Kidney tubule cell (primary cell): ENCODE measurements at regions not wholly inside any gene's neighbourhood (a gene's known extent, or its start where the extent isn't known, plus 50 kb on each side); places are given as distances from the start of the nearest gene placed in this dataset.
"Not testable (repeated sequence)": the region's sequence is repeated elsewhere in the genome, so short reads cannot be mapped to it uniquely, and the experiment has no call there.

Source experiments
- DNase-seq: peaks from one replicate; pipeline ENCODE4 v3.0.0-alpha.2; 2018; ENCODE audit warnings: low spot score

DNA sequence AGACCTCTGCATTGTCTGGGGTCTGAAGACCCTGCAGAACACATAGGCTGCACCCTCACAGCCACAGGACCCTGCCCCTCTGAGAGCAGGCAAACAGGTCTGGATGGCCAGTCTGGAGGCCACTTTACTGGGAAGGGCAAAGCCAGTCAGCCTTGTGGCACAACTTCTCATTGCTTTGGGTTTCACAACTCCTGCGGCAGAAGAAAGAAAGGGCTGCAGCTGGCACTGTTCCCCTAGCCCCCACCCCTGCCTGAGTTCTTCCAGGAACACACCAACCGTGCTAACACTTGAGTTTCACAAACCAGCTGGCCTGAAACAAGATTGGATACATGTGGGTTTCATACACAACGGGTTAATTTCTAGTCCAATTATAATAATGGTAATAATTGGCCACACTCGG, 276.5 kb upstream of the MGAT5 start:
- no peak for DNase-seq

DNA sequence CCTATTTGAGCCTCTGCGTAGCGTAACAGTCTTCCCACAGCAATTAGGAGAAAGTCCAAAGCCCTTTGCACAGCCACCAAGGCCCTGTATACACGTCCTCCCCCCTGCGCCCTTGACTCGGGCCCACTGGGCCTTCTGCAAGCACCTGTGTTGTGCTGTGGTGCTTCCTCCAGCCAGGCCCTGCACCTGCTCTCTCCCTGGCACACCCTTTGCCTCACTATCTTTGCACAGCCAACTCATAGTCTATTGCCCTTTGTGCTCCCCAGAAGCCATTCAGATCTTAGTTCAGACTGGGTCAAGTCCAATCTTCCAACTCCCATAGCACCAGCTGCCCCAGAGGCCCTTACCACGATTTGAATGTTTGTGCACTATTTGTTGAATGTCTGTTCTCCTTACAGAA, 271.6 kb upstream of the MGAT5 start:
- DNase-seq, result no peak

DNA sequence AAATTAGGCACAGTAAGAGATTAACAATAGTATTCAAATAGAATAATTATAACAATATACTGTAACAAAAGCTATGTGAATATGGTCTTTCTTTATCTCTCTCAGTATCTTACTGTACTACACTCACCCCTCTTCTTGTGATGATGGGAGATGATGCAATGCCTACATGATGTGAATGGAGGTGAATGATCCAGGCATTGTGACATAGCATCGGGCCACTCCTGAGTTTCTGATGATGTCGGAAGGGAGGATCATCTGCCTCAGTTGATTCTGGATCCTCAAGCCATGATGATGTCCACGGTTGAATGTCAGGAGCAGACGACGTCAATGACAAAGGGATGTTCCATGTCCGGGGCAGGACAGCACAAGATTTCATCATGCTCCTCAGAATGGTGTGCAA, 268.3 kb upstream of the MGAT5 start:
- DNase-seq, result no peak

DNA sequence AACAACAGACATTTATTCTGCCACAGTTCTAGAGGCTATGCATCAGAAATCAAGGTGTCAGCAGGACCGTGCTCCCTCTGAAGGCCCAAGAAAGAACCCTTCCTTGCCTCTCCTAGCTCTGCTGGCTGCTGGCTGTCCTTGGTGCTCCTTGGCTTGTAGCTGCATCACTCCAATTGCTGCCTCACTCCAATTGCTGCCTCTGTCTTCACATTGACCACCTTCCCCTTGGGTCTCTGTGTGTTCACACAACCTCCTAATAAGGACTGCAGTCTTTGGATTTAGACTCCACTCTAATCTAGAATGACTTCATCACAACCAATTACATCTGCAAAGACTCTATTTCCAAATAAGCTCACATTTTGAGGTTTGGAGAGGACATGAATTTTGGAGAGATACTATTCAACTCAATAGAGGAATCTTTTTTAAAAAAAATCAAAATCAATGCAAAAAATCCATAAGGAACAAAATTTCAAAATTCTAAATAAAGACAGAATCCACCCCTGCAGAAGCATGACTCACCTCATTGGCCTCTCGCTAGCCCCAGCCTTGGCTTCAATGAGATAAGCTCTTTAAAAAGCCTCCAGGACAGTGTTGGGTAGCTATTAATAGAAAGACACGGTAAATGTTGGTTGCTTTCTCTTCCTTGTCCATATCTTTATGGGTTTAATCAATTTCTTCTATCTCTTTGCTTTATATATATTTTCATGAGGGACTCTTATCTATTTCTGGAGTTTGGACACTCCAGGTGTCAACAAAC, 267.6 kb upstream of the MGAT5 start:
- DNase-seq, result peak; percentile 43

DNA sequence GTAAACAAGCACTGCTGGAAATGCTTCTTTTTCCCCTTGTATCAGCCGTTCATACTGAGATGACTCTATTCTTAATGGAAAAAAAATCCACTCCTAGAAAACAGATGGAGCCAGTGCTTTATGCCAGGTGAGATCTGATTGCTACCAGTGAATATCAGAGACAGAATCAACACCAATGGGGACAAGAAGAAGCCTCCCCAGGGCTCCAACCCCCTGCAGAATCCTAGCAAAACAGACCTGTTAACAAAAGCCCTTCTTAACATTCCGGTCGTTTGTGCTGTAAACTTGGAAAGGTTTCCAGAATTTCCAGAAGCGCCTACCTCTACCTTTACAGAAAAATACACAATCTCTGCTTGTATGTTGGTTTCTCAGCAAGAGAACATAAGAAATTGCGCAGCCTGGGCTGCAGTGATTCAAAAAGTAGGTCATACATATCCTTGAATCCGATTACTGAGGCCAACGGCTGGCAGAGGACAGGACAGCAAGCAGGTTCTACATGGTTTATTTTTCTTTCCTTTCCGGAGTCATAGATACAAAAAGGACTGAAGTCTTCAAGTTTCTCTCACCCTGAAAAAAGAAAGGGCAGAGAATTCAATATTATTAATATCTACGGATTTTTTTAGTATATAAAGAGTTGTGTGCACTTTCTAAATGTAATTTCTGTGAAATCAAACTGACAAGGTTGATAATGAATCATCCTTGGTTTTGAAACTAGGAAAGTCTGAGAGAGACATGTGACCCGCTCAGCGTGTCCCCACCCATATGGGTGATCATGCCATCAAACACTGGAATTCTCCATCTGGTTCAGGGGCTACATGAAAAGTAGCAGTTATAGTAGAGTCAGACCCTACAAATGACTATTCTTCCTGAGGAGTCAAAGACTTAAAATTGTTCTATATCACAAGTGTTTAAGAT, 266.7 kb upstream of the MGAT5 start:
- no peak for DNase-seq

DNA sequence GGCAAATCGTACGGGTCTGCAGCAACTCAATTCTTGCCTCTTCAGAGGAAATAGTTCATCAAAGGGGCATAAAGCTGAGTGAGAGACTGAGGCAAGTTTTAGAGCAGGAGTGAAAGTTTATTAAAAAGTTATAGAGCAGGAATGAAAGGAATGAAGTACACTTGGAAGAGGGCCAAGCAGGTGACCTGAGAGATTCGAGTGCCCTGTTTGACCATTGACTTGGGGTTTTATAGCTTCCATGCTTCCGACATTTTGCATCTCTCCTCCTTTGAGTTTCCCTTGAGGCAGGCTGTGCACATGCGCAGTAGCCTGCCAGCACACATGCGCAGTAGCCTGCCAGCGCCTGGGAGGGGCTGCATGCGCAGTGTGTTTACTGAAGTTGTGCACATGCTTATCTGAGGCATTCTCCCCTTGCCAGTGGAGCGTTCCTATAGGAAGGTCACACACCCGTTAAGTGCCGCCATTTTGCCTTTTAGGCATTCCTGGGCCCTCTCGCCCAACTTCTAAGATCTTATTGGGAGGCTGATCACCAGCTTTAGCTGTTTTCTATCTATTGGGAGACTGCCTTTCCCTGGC, 265.5 kb upstream of the MGAT5 start:
- peak; percentile 11 for DNase-seq

DNA sequence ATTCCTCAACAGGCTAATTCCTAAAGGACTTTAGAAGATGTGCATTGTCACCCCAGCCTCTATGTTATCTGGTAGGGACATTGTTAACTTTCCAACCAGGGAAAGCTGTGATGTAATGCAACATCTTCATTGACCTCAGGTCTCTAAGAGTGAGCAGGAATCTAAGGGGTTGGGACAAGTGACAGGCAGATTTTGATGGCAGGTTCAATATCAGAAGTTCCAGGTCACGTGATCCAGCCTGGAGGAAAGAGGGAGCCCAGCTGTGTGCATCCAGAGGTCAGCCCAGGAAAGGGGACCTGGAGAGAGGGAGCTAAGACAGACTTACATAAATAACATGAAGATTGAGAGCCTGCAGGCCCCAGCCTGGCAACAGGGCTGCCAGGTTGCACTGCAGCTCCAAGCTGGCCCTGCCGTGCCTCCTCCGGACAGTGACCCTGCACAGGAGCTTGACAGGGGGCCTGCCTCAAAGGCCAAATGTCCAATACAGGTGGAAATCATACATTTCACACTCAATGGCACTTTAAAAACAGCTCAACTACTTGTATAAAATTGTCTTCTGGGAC, 262.2 kb upstream of the MGAT5 start:
- no peak for DNase-seq

DNA sequence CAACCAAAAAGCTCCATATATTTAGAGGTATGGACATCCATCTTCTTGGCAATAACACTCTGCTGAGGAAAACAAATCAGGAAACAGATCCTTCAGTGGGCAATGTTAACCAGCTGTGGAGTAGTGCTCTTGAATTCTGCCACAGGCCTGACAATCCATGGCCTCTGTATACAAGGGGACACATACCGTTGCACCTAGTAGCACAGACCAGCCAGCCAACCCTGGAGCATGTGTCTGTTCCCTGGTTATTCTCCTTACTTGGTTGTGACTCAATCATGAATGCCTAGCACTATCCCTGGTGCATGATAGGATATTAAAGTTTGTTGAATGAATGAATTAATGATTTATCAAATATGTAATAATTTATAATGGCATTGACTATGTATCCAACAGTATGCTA, 261.4 kb upstream of the MGAT5 start:
- DNase-seq, result no peak

DNA sequence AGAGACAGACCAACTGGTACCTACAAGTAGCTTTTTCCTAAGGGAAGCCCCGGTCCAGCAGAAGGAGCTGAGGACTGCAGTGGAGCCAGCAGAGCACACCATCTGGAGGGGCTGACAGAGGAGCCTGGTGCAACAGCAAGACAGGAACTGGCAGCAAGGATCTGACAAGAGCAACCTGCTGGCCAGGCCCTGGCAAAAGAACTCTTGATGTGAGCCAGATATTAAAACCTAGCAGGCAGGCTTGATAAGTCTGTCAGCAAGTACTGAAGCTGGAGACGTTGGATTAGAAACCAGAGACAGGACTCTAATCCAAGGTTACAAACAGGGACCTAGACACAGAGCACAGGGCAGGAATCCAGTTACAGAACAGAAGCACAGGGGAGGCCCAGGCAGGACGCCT, 260.7 kb upstream of the MGAT5 start:
- no peak for DNase-seq

DNA sequence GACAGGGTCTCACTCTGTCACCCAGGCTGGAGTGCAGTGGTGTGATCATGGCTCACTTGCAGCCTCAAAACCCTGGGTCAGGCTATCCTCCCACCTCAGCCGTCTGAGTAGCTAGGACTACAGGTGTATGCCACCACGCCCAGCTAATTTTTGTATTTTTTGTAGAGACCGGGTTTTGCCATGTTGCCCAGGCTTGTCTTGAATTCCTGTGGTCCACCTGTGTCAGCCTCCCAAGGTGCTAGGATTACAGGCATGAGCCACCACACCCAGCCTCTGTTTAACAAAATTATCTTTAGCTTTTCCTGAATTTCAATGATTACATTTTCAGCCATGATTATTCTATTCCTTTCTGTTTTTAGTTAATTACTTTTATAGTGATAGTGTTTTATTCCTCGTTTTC, 255.1 kb upstream of the MGAT5 start:
- DNase-seq, result not testable (repeated sequence)

DNA sequence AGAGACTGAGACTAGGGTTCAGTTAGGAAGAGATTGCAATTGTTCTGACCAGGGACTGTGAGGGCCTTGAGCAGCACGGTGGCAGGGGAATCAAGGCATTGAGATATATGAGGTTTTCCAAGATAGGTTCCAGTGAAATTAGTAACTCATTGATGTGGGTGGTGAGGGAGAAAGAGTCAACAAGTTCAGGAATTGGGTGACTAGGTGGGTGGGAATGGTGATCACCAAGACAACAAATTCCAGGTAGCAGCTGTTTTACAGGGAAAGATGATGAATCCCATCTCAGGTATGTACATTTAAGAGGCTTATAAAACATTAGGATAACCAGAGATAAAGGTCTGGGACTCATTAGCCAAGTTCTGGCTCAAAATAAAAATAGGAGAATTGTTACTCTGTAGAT, 251.5 kb upstream of the MGAT5 start:
- DNase-seq, result peak; percentile 94

DNA sequence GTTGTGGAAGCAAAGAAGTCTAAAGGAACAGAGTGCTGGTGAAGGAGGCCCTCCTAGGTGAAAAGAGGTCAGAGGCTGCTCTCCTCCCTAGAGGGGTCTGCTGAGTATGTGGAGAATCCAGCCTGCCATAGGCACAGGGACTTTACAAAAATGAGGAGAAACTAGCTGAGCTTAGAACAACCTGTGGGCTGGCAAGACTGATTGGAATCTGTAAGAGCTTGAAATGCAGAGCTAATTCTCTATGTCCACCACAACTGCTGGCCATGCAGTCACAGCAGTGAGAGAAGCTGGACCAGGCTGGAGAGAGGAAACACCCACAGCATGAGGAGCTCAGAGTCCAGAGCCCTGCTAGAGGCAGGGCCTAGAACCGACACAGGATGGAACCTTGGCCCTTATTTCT, 251.0 kb upstream of the MGAT5 start:
- no peak for DNase-seq

DNA sequence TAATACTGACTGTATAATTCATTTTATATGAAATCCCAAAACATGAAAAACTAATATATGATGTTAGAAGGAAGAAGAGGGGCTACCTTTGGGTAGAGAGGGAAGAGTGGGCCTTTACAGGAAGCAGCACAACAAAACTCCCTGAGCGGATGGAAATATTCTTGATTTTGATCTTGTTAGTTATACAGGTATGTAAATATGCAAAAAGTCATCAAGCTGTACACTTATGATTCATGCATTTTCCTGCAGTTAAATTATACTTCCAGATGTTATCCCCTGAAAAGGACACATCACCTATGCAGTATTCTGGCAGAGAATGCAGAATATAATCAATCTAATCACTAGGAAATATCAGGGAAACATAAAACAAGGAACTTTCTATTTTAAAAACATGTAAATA, 249.4 kb upstream of the MGAT5 start:
- DNase-seq, result no peak

DNA sequence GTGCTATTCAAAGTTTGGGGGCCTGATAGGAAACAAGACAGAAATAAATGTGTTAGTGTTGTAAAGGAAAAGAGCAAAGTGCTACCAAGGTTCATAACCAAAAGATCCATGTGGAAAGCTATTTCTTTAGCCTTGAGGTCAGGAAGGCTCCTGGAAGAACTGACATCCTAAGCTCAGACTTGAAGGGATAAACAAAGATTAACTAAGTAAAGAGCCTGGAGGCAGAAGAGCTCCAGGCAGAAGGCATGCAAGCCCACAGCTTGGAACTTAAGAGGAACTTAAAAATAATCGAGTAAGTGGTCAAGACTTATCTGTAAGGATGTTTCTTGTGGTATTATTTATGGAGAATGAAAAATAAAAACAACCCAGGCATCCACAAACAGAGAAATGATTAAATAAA, 245.0 kb upstream of the MGAT5 start:
- no peak for DNase-seq

DNA sequence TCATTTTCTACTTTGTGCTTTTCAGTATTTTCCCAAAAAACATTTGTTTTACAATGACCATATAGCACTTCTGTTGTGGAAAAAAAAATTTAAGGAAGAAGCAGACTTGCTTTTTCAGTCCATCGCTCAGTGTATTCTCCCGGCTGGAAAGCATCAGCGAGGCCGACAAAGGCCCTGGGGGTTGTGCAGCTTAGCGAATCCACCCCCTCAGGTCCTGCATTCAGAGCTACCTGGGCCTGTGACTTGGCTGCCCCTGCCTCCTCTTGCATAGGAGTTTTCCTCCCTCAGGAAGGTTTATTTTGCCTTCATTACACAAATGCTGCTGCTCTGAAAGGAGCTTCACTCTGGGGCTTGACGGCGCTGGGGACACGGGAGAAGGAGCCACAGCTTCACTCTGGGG, 244.4 kb upstream of the MGAT5 start:
- no peak for DNase-seq

DNA sequence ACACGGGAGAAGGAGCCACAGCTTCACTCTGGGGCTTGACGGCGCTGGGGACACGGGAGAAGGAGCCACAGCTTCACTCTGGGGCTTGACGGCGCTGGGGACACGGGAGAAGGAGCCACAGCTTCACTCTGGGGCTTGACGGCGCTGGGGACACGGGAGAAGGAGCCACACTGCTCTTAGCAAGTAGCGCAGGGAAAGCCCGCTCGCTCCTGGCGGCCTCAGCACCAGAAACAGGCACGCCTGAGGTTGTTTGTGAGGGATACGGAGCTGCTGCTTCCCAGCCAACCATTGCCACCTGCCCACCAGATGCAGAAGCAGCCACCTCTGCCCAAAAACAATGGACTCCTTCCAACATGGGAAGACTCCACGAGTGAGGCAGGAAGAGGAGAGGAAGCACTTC, 244.0 kb upstream of the MGAT5 start:
- DNase-seq, result not testable (repeated sequence)

DNA sequence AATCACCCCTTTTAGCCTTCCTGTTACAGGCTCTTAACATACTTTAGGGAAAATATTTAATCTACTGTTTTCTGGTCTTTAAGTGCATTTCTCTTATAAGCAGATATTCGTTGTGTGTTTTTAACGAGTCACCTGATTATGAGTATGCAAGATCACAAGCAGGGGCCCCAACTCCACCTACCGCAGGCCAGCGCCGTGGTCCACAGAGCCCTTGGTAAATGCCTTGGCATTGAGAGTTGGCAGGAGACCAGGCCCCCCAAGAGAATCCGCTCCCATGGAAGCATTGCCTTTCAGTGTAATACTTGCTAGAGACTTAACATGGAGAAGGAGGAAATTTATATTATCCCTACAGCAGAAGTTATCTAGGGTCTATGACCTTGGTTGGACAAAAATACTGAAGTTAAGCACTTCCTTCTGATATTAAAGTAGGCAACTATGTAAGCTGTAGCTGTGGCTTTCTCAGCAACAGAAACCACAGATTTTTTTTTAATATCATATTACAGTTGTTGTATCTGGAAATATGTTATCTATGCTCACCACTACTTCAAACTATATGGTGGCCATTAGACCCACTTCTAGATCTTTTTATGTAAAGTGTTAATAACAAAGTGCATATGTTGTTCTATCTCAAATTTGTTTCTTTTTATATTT, 241.8 kb upstream of the MGAT5 start:
- no peak for DNase-seq

DNA sequence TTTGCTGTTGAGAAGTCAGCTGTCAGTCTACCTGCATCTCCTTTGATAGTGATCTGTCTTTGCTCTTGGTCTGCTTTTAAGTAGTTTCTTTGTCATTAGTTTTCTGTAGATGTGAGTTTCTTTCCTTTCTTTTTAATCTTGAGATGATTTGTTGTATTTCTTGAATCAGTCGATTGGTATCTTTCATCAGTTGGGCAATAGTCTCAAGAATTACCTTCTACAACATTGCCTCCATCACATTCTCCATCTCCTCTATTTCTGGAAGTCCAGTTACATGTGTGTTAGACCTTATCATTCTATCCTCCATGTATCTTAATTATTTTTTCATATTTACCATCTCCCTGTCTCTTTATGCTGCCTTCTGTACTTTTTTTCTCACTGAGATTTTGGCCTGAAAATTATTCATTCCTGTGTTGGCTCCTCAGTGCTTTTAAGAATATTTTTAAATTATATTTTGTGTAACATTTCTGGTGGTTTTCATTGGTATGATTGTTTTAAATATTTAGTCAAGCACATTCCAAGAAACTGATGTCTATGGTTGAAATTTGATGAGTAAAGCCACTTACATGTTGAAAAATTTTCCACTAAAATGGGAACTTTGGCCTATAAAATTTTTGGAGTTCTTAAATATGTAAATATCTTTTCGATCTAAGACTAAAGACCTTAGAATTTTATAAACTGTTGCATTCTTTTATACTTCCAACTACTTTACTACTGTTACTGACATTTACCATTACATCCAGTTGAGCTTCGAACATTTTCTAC, 239.5 kb upstream of the MGAT5 start:
- DNase-seq, result no peak

DNA sequence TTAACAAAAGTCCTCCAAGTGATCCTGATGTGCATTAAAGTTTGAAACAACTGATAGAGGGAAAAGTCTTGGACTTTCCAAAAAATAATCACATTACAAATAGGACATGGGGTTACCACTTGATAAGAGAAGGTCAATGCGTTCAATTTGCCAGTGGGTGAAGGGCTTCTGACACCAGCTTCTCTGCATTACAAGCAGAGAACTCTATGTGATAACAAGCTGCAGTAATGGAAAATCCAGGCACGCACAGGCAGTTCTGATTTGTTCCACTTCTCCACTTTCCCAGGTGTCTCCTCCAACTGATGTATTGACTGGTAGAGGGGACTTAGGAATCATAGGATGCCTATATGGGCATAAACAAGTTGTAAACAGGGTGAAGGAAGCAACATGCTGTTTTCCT, 234.0 kb upstream of the MGAT5 start:
- DNase-seq, result no peak

DNA sequence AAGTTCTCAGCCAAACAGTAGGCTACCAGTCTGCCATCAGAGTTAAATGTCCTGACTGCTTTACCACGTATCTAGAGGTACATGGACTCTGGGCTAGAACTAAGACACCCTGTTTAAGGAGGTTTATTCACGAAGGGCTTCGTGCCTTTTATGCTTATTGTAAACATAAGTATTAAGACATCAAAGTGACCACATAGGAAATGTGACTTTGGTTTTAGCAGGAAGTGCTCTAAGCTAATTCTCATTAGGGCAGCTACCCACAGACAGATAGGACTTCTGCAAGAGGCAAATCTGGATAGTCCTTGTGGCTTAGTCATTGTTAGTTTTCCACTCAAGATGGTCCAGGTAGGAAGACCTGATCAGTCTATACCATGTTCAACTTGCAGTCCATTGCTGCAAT, 233.3 kb upstream of the MGAT5 start:
- DNase-seq, result no peak

DNA sequence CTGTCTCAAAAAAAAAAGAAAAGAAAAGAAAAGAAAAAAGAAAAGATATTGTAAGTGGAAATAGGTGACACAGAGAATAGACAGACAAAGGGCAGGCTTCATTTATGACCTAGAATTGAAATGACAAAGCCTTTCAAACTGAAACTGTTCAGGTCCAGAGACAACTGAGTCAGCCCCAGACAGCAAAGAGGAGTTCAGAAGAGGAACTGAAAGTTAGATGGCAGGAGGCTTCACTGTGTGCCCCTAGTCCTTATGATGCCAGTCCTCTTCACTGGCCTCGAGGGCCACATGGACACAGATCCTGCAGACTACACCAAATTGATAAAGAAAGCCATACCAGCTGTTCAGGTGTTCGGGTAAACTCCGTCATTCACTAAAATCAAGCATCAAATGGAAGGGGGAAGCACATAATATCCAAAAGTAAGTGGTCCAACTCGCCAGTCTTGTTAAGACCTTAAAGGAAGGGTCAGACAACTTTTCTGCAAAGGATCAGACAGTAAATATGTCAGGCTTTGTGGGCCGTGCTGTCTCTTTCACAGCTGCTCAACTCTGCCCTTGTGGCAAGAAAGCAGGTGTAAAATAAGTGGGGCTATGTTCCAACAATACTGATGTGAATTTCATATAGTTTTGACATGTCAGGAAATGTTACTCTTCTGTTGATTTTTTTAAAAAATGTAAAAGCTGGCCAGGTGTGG, 231.9 kb upstream of the MGAT5 start:
- DNase-seq, result no peak
